RCC 7860 (cell line): ENCODE measurements at regions not wholly inside any gene's neighbourhood (a gene's known extent, or its start where the extent isn't known, plus 50 kb on each side); places are given as distances from the start of the nearest gene placed in this dataset.
A peak's percentile ranks its signal among the peaks of the same experiment; 100 is the strongest.
"Not testable (repeated sequence)": the region's sequence is repeated elsewhere in the genome, so short reads cannot be mapped to it uniquely, and the experiment has no call there.

ENCODE experiments used
- DNase-seq: peaks from one replicate; pipeline ENCODE4 v3.0.0-alpha.2; 2015; ENCODE audit warnings: low spot score
- FAIRE-seq: peaks from 2 replicates; lab custom pipeline; 2012; peaks lifted over from hg19 to GRCh38; lab: Jason Lieb, UNC

GRCh38 chr11:37503411-37504059, 905.5 kb upstream of the RAG2 start:
- DNase-seq: no peak
- no peak for FAIRE-seq

- DNase-seq (no peak), FAIRE-seq (no peak)
Observed at GRCh38 chr11:37502202-37502601, 904.2 kb upstream of the RAG2 start.

- DNase-seq: peak; percentile 94
- FAIRE-seq: peak; percentile 92
Observed at GRCh38 chr11:37500425-37500824, 902.4 kb upstream of the RAG2 start.

- FAIRE-seq (no peak), DNase-seq (no peak)
Observed at GRCh38 chr11:37497326-37497725, 899.3 kb upstream of the RAG2 start.

- DNase-seq (peak; percentile 32), FAIRE-seq (peak; percentile 71)
Observed at GRCh38 chr11:37496201-37496600, 898.2 kb upstream of the RAG2 start.

- DNase-seq (no peak), FAIRE-seq (no peak)
Observed at GRCh38 chr11:37484298-37484697, 886.3 kb upstream of the RAG2 start.

GRCh38 chr11:37483761-37484160, 885.7 kb upstream of the RAG2 start:
- FAIRE-seq: no peak
- no peak for DNase-seq

- FAIRE-seq (no peak), DNase-seq (no peak)
Observed at GRCh38 chr11:37474889-37475288, 876.9 kb upstream of the RAG2 start.

GRCh38 chr11:37468344-37468743, 870.3 kb upstream of the RAG2 start:
- no peak for DNase-seq
- no peak for FAIRE-seq

- no peak for FAIRE-seq
- no peak for DNase-seq
Observed at GRCh38 chr11:37465221-37465620, 867.2 kb upstream of the RAG2 start.

GRCh38 chr11:37459456-37459855, 861.4 kb upstream of the RAG2 start:
- FAIRE-seq (no peak), DNase-seq (no peak)

GRCh38 chr11:37456746-37457145, 858.7 kb upstream of the RAG2 start:
- FAIRE-seq (no peak), DNase-seq (no peak)

- DNase-seq (peak; percentile 39), FAIRE-seq (peak; percentile 92)
Observed at GRCh38 chr11:37451903-37452302, 853.9 kb upstream of the RAG2 start.

- no peak for FAIRE-seq
- DNase-seq: peak; percentile 6
Observed at GRCh38 chr11:37450613-37451012, 852.6 kb upstream of the RAG2 start.

GRCh38 chr11:37449146-37449545, 851.1 kb upstream of the RAG2 start:
- DNase-seq (peak; percentile 37), FAIRE-seq (peak; percentile 79)

GRCh38 chr11:37442576-37442975, 844.5 kb upstream of the RAG2 start:
- no peak for FAIRE-seq
- peak; percentile 45 for DNase-seq

- not testable (repeated sequence) for DNase-seq, FAIRE-seq
Observed at GRCh38 chr11:37431633-37432230, 833.7 kb upstream of the RAG2 start.

GRCh38 chr11:37430966-37431632, 833.1 kb upstream of the RAG2 start:
- not testable (repeated sequence) for DNase-seq, FAIRE-seq

- DNase-seq (no peak), FAIRE-seq (no peak)
Observed at GRCh38 chr11:37422511-37422910, 824.5 kb upstream of the RAG2 start.

- no peak for FAIRE-seq
- DNase-seq: no peak
Observed at GRCh38 chr11:37411289-37411688, 813.3 kb upstream of the RAG2 start.

GRCh38 chr11:37409124-37409523, 811.1 kb upstream of the RAG2 start:
- FAIRE-seq: peak; percentile 98
- DNase-seq: peak; percentile 85

- no peak for DNase-seq
Observed at GRCh38 chr11:37407461-37407860, 809.4 kb upstream of the RAG2 start.

More at GRCh38 chr11:37407461-37407860, 809.4 kb upstream of the RAG2 start:
- no peak for FAIRE-seq
